Activated gamma-delta T cell treated with Interleukin-2 at 50 U/mL for 16 hours (primary cell): ENCODE measurements at regions not wholly inside any gene's neighbourhood (a gene's known extent, or its start where the extent isn't known, plus 50 kb on each side); places are given as distances from the start of the nearest gene placed in this dataset.
"Not testable (repeated sequence)": the region's sequence is repeated elsewhere in the genome, so short reads cannot be mapped to it uniquely, and the experiment has no call there.

Experiments used
- DNase-seq: peaks from one replicate; pipeline ENCODE4 v3.0.0-alpha.2; 2020

DNA sequence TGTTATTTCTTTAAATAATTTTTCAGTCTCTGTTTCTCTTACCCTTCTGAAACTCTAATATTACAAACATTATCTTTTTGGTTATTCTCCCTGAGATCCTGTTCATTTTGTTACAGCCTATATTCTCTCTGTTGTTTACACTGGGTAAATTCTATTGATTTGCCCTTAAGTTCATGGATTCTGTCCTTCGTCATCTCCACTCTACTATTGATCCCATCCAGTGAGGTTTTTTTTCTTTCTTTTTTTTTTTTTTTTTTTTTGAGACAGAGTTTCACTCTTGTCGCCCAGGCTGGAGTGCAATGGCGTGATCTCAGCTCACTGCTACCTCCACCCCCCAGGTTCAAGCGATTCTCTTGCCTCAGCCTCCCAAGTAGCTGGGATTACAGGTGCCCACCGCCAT is 393.9 kb downstream of the ZNF674 start:
- not testable (repeated sequence) for DNase-seq

DNA sequence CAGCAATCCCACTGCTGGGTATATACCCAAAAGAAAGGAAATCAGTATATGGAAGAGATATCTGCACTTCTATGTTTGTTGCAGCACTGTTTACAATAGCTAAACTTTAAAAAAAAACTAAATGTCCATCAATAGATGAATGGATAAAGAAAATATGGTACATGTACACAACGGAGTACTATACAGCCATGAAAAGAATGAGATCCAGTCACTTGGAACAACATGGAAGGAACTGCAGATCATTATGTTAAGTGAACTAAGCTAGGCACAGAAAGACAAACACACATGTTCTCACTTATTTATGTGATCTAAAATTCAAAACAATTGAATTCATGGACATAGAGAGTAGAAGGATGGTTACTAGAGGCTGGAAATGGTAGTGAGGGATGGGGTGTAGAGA is 400.7 kb downstream of the ZNF674 start:
- DNase-seq, result no peak

GRCh38 chrX:46140272-46140671 is 404.9 kb downstream of the ZNF674 start:
- no peak for DNase-seq

DNA sequence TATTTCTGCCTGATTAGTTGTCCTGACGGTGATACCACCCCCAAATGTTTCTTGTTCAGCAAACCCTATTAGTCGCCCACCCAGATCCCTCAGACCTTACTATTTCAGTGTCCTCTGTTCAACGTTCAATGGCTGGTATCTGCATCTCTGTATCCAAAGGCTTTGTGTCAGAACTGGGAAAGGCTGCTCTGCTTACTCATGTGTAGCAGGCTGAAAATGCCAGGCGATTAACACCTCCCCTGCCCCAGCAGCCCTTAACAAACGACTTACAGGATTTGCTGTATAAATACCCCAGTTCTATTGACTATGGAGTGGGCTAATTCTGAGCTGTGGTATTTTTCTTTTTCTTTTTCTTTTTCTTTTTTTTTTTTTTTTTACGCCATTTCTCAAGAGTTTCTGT is 415.0 kb downstream of the ZNF674 start:
- no peak for DNase-seq

DNA sequence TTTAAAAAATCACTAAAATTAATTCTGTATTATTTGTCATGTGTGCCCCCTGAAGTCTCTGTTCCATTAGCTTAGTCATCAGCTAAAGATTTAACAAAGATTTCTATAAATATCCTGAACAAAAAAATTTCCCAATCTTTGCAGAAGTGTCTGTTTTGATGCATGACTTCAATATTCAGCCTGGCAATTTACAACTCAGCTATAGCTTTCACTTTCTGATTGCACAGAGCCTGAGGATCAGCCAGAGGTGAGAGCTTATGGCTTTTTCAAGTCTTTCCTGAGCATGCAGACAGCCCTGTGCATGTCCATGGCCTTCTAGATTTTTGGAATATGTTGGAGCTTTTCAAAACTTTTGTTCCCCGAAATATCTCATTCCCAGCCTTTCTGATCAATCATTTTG is 420.1 kb downstream of the ZNF674 start:
- no peak for DNase-seq

- no peak for DNase-seq
Observed at GRCh38 chrX:46117234-46117633, 428.0 kb downstream of the ZNF674 start.

DNA sequence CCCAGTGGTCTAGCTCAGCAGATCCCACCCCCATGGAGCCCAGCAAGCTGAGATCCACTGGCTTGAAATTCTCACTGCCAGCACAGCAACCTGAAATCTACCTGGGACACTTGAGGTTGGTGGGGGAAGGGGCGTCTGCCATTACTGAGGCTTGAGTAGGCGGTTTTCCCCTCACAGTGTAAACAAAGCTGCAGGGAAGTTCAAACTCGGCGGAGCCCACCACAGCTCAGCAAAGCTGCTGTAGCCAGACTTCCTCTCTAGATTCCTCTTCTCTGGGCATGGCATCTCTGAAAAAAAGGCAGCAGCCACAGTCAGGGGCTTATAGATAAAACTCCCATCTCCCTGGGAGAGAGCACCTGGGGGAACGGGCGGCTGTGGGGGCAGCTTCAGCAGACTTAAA is 457.9 kb downstream of the ZNF674 start:
- not testable (repeated sequence) for DNase-seq

GRCh38 chrX:46080121-46080520 is 465.1 kb downstream of the ZNF674 start:
- DNase-seq, result not testable (repeated sequence)

- no peak for DNase-seq
Observed at GRCh38 chrX:46072791-46073190, 472.4 kb downstream of the ZNF674 start.

DNA sequence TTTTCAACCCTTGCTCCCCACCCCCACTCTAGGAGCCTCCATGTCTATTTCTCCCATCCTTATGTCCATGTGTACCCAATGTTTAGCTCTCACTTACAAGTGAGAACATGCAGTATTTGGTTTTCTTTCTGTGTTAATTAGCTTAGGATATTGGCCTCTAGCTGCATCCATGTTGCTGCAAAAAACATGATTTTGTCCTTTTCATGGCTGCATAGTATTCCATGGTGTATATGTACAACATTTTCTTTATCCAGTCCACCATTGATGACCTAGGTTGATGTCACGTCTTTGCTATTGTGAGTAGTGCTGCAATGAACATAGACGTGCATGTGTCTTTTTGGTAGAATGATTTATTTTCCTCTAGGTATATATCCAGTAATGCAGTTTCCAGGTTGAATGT is 472.8 kb downstream of the ZNF674 start:
- DNase-seq, result no peak

- no peak for DNase-seq
Observed at GRCh38 chrX:46070421-46070820, 474.8 kb downstream of the ZNF674 start.

GRCh38 chrX:46059316-46059715 is 485.9 kb downstream of the ZNF674 start:
- DNase-seq, result no peak

GRCh38 chrX:46044486-46044885 is 500.7 kb downstream of the ZNF674 start:
- no peak for DNase-seq

- no peak for DNase-seq
Observed at GRCh38 chrX:46040001-46040400, 505.2 kb downstream of the ZNF674 start.

DNA sequence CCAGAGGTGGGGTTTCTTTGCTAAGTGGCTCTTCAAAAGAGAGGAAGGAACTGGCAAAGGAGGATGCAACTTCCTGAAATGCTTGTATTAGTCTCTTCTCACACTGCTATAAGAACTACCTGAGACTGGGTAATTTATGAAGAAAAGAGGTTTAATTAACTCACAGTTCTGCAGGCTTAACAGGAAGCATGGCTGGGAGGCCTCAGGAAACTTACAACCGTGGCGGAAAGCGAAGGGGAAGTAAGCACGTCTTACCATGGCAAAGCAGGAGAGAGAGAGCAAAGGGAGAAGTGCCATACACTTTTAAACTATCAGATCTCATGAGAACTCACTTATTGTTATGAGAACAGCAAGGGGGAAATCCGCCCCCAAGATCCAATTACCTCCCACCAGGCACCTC is 505.7 kb downstream of the ZNF674 start:
- DNase-seq, result no peak

- no peak for DNase-seq
Observed at GRCh38 chrX:46036508-46036907, 508.7 kb downstream of the ZNF674 start.

- no peak for DNase-seq
Observed at GRCh38 chrX:46034868-46035267, 510.4 kb downstream of the ZNF674 start.

DNA sequence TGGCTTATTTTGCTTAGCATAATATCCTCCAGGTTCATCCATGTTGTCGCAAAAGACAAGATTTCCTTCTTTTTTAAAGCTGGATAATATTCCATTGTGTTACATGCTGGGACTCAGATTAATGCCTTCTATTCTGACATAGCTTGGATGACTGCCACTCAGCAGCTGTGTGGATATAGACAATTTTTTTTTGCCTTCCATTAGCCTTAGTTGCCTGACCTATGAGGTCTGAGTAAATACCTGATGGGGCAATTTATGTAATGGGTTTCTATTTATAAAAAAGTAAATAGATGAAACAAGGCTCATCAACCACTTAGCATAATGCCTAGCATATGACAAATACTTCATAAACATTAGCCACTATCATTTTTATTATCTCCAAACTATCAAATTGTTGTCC is 515.4 kb downstream of the ZNF674 start:
- no peak for DNase-seq

DNA sequence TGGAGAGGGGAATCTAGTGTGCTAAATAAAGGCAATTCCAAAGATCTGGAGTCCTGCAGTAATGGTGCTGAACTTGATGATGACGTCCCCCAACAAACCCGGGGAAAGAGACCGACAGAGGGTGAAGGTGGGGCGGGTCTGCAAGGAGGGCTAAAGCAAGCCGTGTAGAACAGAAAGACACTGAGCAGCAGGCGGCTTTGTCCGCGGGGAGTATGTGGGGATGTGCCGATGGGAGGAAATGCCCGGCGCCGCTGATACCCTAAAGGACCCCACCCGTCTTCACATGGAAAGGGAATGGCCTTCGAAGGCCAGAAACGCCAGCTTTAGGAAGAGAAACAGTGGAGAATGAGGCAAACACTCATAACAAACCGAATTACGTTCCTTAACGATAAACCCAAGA is 528.9 kb downstream of the ZNF674 start:
- DNase-seq, result no peak

DNA sequence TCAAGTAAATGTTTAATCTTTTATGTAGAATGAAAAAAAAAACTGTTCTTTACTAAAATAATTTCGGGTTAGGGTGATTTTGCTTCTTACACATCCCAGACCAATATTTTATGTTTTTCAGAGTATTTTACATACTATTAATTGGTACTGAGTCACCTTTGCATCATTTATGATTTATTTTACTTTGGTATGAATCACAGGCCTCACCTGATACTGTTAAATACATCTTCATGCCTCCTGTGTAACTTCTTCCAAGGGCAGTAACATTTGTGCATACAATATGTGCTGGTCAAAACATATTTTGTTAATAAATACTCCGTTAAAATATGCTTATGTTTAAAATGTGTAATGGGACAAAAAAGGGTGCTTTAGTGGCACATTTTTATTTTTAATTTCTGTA is 529.6 kb downstream of the ZNF674 start:
- no peak for DNase-seq

GRCh38 chrX:45992402-45993123 is 552.7 kb downstream of the ZNF674 start:
- DNase-seq, result no peak

- no peak for DNase-seq
Observed at GRCh38 chrX:45986971-45987370, 558.2 kb downstream of the ZNF674 start.

- no peak for DNase-seq
Observed at GRCh38 chrX:45986081-45986480, 559.1 kb downstream of the ZNF674 start.

- not testable (repeated sequence) for DNase-seq
Observed at GRCh38 chrX:45982958-45983727, 562.1 kb downstream of the ZNF674 start.

- no peak for DNase-seq
Observed at GRCh38 chrX:45980726-45981125, 564.5 kb downstream of the ZNF674 start.
